BLaER1 (cell line): ENCODE measurements at regions not wholly inside any gene's neighbourhood (a gene's known extent, or its start where the extent isn't known, plus 50 kb on each side); places are given as distances from the start of the nearest gene placed in this dataset.

ENCODE experiments used
- H3K27ac ChIP-seq: shearing (Covaris generic); formaldehyde crosslinking; 2 replicates; pipeline ENCODE4 v1.8.1; 2022
- H3K27me3 ChIP-seq: shearing (Covaris generic); formaldehyde crosslinking; 2 replicates; pipeline ENCODE4 v1.8.1; 2022
- H3K36me3 ChIP-seq: shearing (Covaris generic); formaldehyde crosslinking; 2 replicates; pipeline ENCODE4 v1.8.1; 2022
- H3K4me1 ChIP-seq: shearing (Covaris generic); formaldehyde crosslinking; 2 replicates; pipeline ENCODE4 v1.8.1; 2022
- H3K4me2 ChIP-seq: shearing (Covaris generic); formaldehyde crosslinking; 2 replicates; pipeline ENCODE4 v1.8.1; 2022
- H3K4me3 ChIP-seq: shearing (Covaris generic); formaldehyde crosslinking; 2 replicates; pipeline ENCODE4 v1.8.1; 2022
- H3K9ac ChIP-seq: shearing (Covaris generic); formaldehyde crosslinking; 2 replicates; pipeline ENCODE4 v1.8.1; 2022
- H3K9me3 ChIP-seq: shearing (Covaris generic); formaldehyde crosslinking; 2 replicates; pipeline ENCODE4 v1.8.1; 2022
- H4K20me1 ChIP-seq: shearing (Covaris generic); formaldehyde crosslinking; 2 replicates; pipeline ENCODE4 v1.8.1; 2022
- Cebpa-rat ChIP-seq: shearing (Covaris generic); IDR thresholded peaks from 2 replicates; pipeline ENCODE4 v1.8.1; 2022

DNA sequence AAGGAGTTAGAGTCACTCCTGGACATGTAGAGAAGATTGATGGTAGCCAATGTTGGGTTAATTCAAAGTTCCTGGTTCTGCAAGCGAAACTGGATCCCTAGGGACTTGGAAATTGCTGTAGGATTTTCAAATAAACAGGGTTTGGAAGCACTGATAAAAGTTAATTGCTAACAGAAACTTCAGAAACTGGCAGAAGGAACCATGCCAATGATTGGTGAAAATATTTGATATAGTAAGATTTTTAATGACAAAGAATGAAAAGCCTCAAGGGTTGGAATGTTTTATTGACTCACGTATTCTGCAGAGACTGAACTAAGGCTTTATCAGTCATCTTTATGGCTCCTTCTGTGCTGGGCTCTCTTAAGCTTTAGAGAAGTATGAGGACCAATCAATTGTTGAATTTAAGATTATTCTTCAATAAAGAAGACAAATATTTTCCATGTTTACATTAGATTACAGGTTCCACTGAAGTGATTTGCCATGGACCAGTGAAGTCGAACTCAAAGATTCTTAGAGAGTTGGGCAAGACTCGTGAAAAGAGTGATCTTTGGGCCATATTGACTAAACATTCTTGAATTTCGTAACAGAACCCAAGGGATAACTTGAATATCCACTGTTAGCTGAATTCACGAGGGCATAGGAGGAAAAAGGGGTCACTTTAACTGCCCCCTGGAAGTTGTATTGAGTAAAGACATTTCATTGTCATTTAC is 371.4 kb downstream of the HDGFL1 start:
- no peaks in the 10 kb centered on the region for H3K27me3 ChIP-seq
- H3K27ac ChIP-seq: no peak overlapping the region
- H3K4me1 ChIP-seq: no peaks in the 10 kb centered on the region
- H3K4me3 ChIP-seq: no peak overlapping the region
- no peaks in the 10 kb centered on the region for H4K20me1 ChIP-seq
- H3K4me2 ChIP-seq: no peak overlapping the region
- no peak for TF ChIP-seq Cebpa-rat
- H3K36me3 ChIP-seq: no peaks in the 10 kb centered on the region
- no peaks in the 10 kb centered on the region; the same call in 1 of the 2 replicates for H3K9me3 ChIP-seq
- H3K9ac ChIP-seq: no peak overlapping the region

- Histone ChIP-seq H3K27ac (no peak overlapping the region), H3K36me3 (no peaks in the 10 kb centered on the region), H3K9ac (no peak overlapping the region), H3K4me2 (no peak overlapping the region), H3K27me3 (no peaks in the 10 kb centered on the region), H3K4me1 (no peaks in the 10 kb centered on the region), H4K20me1 (no peaks in the 10 kb centered on the region), H3K4me3 (no peak overlapping the region), H3K9me3 (no peaks in the 10 kb centered on the region; the same call in 1 of the 2 replicates)
- no peak for TF ChIP-seq Cebpa-rat
Measured at GRCh38 chr6:22942403-22942802, 373.0 kb downstream of the HDGFL1 start.

DNA sequence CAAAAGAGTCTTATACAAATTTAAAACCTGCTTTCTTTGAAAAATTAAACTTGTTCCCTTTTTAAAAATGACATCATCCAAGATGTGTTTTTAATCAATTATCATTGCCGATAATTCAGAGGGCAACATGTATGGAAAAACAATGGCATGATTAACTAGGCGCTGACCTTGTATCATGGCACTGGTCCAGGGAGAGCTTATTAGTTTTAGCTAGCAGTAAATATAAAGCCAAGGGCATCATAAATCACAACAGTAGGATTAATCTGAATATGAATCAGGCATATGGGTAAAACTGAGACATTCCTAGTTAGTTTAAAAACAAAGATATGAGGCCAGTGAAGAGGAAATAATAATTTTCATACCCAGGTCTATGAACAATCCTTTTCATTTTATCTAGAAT is 374.0 kb downstream of the HDGFL1 start:
- Histone ChIP-seq H3K4me2 (no peak overlapping the region), H3K9me3 (no peaks in the 10 kb centered on the region; the same call in 1 of the 2 replicates)
- TF ChIP-seq Cebpa-rat: no peak

GRCh38 chr6:22949967-22950366 is 380.6 kb downstream of the HDGFL1 start:
- no peaks in the 10 kb centered on the region for H4K20me1 ChIP-seq
- no peak overlapping the region for H3K9ac ChIP-seq
- no peak overlapping the region for H3K4me2 ChIP-seq
- H3K4me3 ChIP-seq: no peak overlapping the region
- no peaks in the 10 kb centered on the region for H3K27me3 ChIP-seq
- H3K4me1 ChIP-seq: no peaks in the 10 kb centered on the region
- no peak for TF ChIP-seq Cebpa-rat
- no peak overlapping the region for H3K27ac ChIP-seq
- no peaks in the 10 kb centered on the region for H3K36me3 ChIP-seq
- H3K9me3 ChIP-seq: no peaks in the 10 kb centered on the region

More for the DNA sequence above, 374.0 kb downstream of the HDGFL1 start:
- Histone ChIP-seq H3K36me3 (no peaks in the 10 kb centered on the region), H3K27me3 (no peaks in the 10 kb centered on the region), H3K27ac (no peak overlapping the region), H3K9ac (no peak overlapping the region), H3K4me1 (no peaks in the 10 kb centered on the region), H3K4me3 (no peak overlapping the region), H4K20me1 (no peaks in the 10 kb centered on the region)

DNA sequence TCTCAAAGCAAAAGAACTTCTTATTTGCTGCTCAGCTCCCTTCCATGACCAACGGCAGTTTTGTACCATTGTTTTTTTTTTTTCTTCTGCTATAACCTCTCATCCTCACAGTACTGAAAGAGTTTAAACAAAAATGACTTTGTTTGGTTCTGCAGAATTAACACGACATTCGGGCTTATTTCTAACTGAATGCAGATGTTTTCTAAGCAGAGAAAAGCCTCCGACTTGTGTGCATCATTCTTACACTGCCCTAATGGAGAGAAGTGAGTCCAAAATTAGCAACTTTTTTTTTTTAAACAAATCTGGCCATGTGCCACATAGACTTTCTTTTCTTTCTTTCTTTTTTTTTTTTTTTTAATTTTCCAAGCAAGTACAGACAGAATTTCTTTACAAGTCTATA is 382.7 kb downstream of the HDGFL1 start:
- Histone ChIP-seq H3K4me1 (no peaks in the 10 kb centered on the region), H3K4me3 (no peak overlapping the region), H3K9me3 (no peaks in the 10 kb centered on the region), H3K27ac (no peak overlapping the region), H3K36me3 (no peaks in the 10 kb centered on the region), H3K27me3 (no peaks in the 10 kb centered on the region), H4K20me1 (no peaks in the 10 kb centered on the region), H3K4me2 (no peak overlapping the region), H3K9ac (no peak overlapping the region)
- TF ChIP-seq Cebpa-rat: no peak

- Histone ChIP-seq H3K4me1 (no peaks in the 10 kb centered on the region), H3K27ac (no peak overlapping the region; the same call in 1 of the 2 replicates), H3K27me3 (no peaks in the 10 kb centered on the region), H3K4me2 (peak overlapping the region; percentile 41), H4K20me1 (no peaks in the 10 kb centered on the region), H3K4me3 (no peak overlapping the region; the same call in 1 of the 2 replicates), H3K36me3 (no peaks in the 10 kb centered on the region), H3K9ac (no peak overlapping the region), H3K9me3 (no peaks in the 10 kb centered on the region)
- no peak for TF ChIP-seq Cebpa-rat
Measured at GRCh38 chr6:22954749-22955385, 385.5 kb downstream of the HDGFL1 start.

- no peak overlapping the region for H3K9ac ChIP-seq
- no peaks in the 10 kb centered on the region for H4K20me1 ChIP-seq
- no peaks in the 10 kb centered on the region for H3K27me3 ChIP-seq
- H3K4me1 ChIP-seq: no peaks in the 10 kb centered on the region
- no peaks in the 10 kb centered on the region for H3K36me3 ChIP-seq
- TF ChIP-seq Cebpa-rat: no peak
- H3K4me3 ChIP-seq: no peak overlapping the region
- no peak overlapping the region for H3K4me2 ChIP-seq
- no peaks in the 10 kb centered on the region for H3K9me3 ChIP-seq
- no peak overlapping the region for H3K27ac ChIP-seq
Measured at GRCh38 chr6:22956029-22956681, 386.8 kb downstream of the HDGFL1 start.

DNA sequence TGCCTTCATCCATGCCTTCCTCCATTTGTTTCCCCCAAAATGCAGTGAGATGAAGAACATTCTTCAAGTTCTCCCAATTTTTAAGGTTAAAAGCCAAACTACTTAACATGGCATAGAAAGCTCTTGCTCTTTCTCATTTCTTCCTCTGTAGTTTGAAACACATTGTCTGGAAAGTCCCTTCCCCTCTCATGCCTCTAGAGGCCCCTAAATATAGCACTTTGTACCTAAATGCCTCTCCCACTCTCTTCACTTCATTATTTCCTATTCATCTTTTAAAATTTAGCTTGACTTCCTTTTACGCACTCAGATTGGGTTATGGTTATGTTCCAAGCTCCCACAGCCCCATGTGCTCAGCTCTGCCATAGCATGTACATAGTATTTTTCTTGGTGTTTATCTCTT is 389.3 kb downstream of the HDGFL1 start:
- Histone ChIP-seq H3K4me1 (no peaks in the 10 kb centered on the region), H3K4me3 (no peak overlapping the region), H4K20me1 (no peaks in the 10 kb centered on the region), H3K9me3 (no peaks in the 10 kb centered on the region), H3K9ac (no peak overlapping the region), H3K27ac (no peak overlapping the region), H3K4me2 (no peak overlapping the region), H3K27me3 (no peaks in the 10 kb centered on the region), H3K36me3 (no peaks in the 10 kb centered on the region)
- no peak for TF ChIP-seq Cebpa-rat

DNA sequence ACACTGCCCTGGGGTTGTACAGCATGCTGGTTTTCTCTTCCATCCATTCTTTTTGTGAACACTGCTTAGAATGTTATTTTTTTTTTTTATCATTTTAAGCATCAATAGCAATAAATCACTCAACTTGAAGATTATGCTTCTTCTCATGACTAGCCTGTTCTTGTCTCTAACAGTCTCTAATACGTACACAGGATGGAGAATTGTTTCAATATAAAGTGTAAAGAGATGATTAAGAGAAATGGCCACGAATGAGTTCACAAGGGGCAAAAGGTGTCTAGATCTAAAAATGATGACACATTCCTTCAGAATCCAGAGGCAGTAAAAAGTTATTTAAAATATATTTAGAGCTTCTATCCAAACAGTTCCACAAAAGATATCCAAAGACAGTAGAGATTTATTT is 390.2 kb downstream of the HDGFL1 start:
- Histone ChIP-seq H3K4me1 (no peaks in the 10 kb centered on the region), H4K20me1 (no peaks in the 10 kb centered on the region), H3K36me3 (no peaks in the 10 kb centered on the region), H3K4me2 (no peak overlapping the region), H3K27ac (no peak overlapping the region), H3K27me3 (no peaks in the 10 kb centered on the region), H3K4me3 (no peak overlapping the region), H3K9ac (no peak overlapping the region), H3K9me3 (no peaks in the 10 kb centered on the region)
- TF ChIP-seq Cebpa-rat: no peak

DNA sequence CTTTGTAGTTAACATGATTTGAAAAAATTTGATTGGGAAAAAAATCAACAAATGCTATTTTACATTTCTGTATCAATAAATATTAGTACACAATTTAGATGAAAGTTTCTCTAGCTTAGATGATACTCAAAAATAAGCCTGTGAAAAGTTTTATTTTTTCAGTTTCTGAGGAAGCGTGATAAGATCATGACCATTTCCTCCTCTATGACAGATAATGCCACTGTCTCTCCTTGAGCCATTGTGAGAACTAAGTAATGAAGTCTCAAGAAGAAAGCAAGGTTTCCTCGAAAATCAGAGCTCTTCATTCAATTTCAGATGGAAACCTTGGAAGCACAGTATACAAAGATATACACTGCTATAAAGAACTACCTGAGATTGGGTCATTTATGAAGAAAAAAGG is 395.0 kb downstream of the HDGFL1 start:
- TF ChIP-seq Cebpa-rat: no peak
- H3K27me3 ChIP-seq: no peaks in the 10 kb centered on the region

More for the DNA sequence above, 395.0 kb downstream of the HDGFL1 start:
- Histone ChIP-seq H3K4me3 (no peak overlapping the region), H3K4me2 (no peak overlapping the region), H3K36me3 (no peaks in the 10 kb centered on the region), H3K27ac (no peak overlapping the region), H3K9ac (no peak overlapping the region), H3K4me1 (no peaks in the 10 kb centered on the region), H3K9me3 (no peaks in the 10 kb centered on the region), H4K20me1 (no peaks in the 10 kb centered on the region)
